Uterus (tissue), 2 donors: ENCODE measurements at regions not wholly inside any gene's neighbourhood (a gene's known extent, or its start where the extent isn't known, plus 50 kb on each side); places are given as distances from the start of the nearest gene placed in this dataset.

Experiments used
- CTCF ChIP-seq, 4 experiments: fragments of 200-600 bp in 2 of 4; fragments of 450-650 bp in 2 of 4; sonication (generic) in 2 of 4; IDR thresholded peaks; one replicate each; pipeline ENCODE4 v1.5.1; 2016 to 2019; ENCODE audit warnings: antibody characterized with exemption in 4 of 4, mild to moderate bottlenecking in 2 of 4, moderate library complexity in 1 of 4
- POLR2A ChIP-seq, 2 donors: fragments of 450-650 bp; IDR thresholded peaks; one replicate each; pipeline ENCODE4 v1.6.1; 2016; ENCODE audit warnings: antibody characterized with exemption in 2 of 2, mild to moderate bottlenecking in 1 of 2, moderate library complexity in 1 of 2

GRCh38 chr15:39269821-39270220 is 311.1 kb upstream of the THBS1 start:
- TF ChIP-seq CTCF (IDR thresholded peaks at IDR 0.05) (no peak), POLR2A (IDR thresholded peaks at IDR 0.05) (no peak)
